NCI-H82 treated with DMSO at 0.1 percent for 48 hours (cell line): ENCODE measurements at regions not wholly inside any gene's neighbourhood (a gene's known extent, or its start where the extent isn't known, plus 50 kb on each side); places are given as distances from the start of the nearest gene placed in this dataset.
"Not testable (repeated sequence)": the region's sequence is repeated elsewhere in the genome, so short reads cannot be mapped to it uniquely, and the experiment has no call there.

Source experiments
- DNase-seq: peaks from one replicate; lab custom pipeline; 2025; ENCODE audit not compliant: unreplicated experiment; lab: John Stamatoyannopoulos, UW

GRCh38 chr5:96483878-96484277 lies 50.8 kb upstream of the PCSK1 start:
- DNase-seq, result no peak

- no peak for DNase-seq
Measured at GRCh38 chr5:96487859-96488258, 54.8 kb upstream of the PCSK1 start.

- DNase-seq, result no peak
Measured at GRCh38 chr5:96489532-96489931, 56.5 kb upstream of the PCSK1 start.

GRCh38 chr5:96492459-96493047 lies 59.5 kb upstream of the PCSK1 start:
- DNase-seq, result no peak

GRCh38 chr5:96493219-96493790 lies 60.3 kb upstream of the PCSK1 start:
- no peak for DNase-seq

GRCh38 chr5:96495412-96495811 lies 62.4 kb upstream of the PCSK1 start:
- DNase-seq, result not testable (repeated sequence)

- not testable (repeated sequence) for DNase-seq
Measured at GRCh38 chr5:96497027-96497426, 64.0 kb upstream of the PCSK1 start.

GRCh38 chr5:96499753-96500345 lies 66.8 kb upstream of the PCSK1 start:
- DNase-seq, result no peak

- no peak for DNase-seq
Measured at GRCh38 chr5:96501991-96502646, 69.1 kb upstream of the PCSK1 start.

GRCh38 chr5:96503501-96504236 lies 70.6 kb upstream of the PCSK1 start:
- DNase-seq, result peak; percentile 33

- no peak for DNase-seq
Measured at GRCh38 chr5:96506376-96506775, 73.3 kb upstream of the PCSK1 start.

GRCh38 chr5:96506866-96507527 lies 73.9 kb upstream of the PCSK1 start:
- DNase-seq, result no peak

- DNase-seq, result no peak
Measured at GRCh38 chr5:96509316-96509715, 76.3 kb upstream of the PCSK1 start.

GRCh38 chr5:96509721-96510350 lies 76.8 kb upstream of the PCSK1 start:
- no peak for DNase-seq

GRCh38 chr5:96516631-96517071 lies 83.6 kb upstream of the PCSK1 start:
- no peak for DNase-seq

GRCh38 chr5:96517295-96517694 lies 84.2 kb upstream of the PCSK1 start:
- DNase-seq, result no peak

- no peak for DNase-seq
Measured at GRCh38 chr5:96520345-96520744, 87.3 kb upstream of the PCSK1 start.

- no peak for DNase-seq
Measured at GRCh38 chr5:96522635-96523355, 89.7 kb upstream of the PCSK1 start.

GRCh38 chr5:96527768-96528661 lies 95.0 kb upstream of the PCSK1 start:
- no peak for DNase-seq
